GM12878 (cell line): ENCODE measurements at regions not wholly inside any gene's neighbourhood (a gene's known extent, or its start where the extent isn't known, plus 50 kb on each side); places are given as distances from the start of the nearest gene placed in this dataset.

Experiments
- BMI1 ChIP-seq: fragments of 450-650 bp; IDR thresholded peaks from 2 replicates; pipeline ENCODE4 v1.6.1; 2016; ENCODE audit warnings: mild to moderate bottlenecking, moderate library complexity, borderline replicate concordance
- CHD2 ChIP-seq: IDR thresholded peaks from 2 replicates; pipeline ENCODE4 v1.6.1; 2011; ENCODE audit warnings: low read depth, low read length, improper control_type of control experiment, borderline replicate concordance
- DPF2 ChIP-seq: fragments of 450-650 bp; IDR thresholded peaks from 2 replicates; pipeline ENCODE4 v1.6.1; 2017; ENCODE audit warnings: mild to moderate bottlenecking
- E2F8 ChIP-seq: fragments of 450-650 bp; IDR thresholded peaks from 2 replicates; pipeline ENCODE4 v1.6.1; 2018; ENCODE audit warnings: mild to moderate bottlenecking, low read depth, moderate library complexity; ENCODE audit not compliant: partially characterized antibody
- EP300 ChIP-seq, 2 experiments: fragments of 150-350 bp in 1 of 2; IDR thresholded peaks; 2 replicates each; pipeline ENCODE4 v1.6.1; 2011 to 2012; ENCODE audit warnings: low read depth in 2 of 2, low read length in 2 of 2, borderline replicate concordance in 1 of 2, improper control_type of control experiment in 1 of 2, inconsistent platforms in 1 of 2; ENCODE audit not compliant: control insufficient read depth in 1 of 2
- IRF5 ChIP-seq: fragments of 450-650 bp; IDR thresholded peaks from 2 replicates; pipeline ENCODE4 v1.6.1; 2017; ENCODE audit warnings: borderline replicate concordance
- KAT2A ChIP-seq: conservative IDR thresholded peaks from 2 replicates; pipeline ENCODE4 v1.6.1; 2011; ENCODE audit warnings: low read depth, low read length; ENCODE audit not compliant: control insufficient read depth
- MLLT1 ChIP-seq: fragments of 450-650 bp; IDR thresholded peaks from 2 replicates; pipeline ENCODE4 v1.6.1; 2016; ENCODE audit warnings: mild to moderate bottlenecking
- NFYB ChIP-seq: IDR thresholded peaks from 2 replicates; pipeline ENCODE4 v1.6.1; 2011; ENCODE audit warnings: low read depth, mild to moderate bottlenecking, low read length, improper control_type of control experiment, moderate library complexity; ENCODE audit not compliant: insufficient read depth
- PAX8 ChIP-seq: fragments of 450-650 bp; IDR thresholded peaks from 2 replicates; pipeline ENCODE4 v1.6.1; 2017; ENCODE audit warnings: mild to moderate bottlenecking, moderate library complexity
- PKNOX1 ChIP-seq: fragments of 450-650 bp; IDR thresholded peaks from 2 replicates; pipeline ENCODE4 v1.6.1; 2016; ENCODE audit warnings: mild to moderate bottlenecking
- POLR2A ChIP-seq: IDR thresholded peaks from 2 replicates; pipeline ENCODE4 v1.6.1; 2011; ENCODE audit warnings: low read depth, mild to moderate bottlenecking, low read length
- RELB ChIP-seq: fragments of 450-650 bp; IDR thresholded peaks from 2 replicates; pipeline ENCODE4 v1.6.1; 2017; ENCODE audit warnings: low read depth, mild to moderate bottlenecking, moderate library complexity
- RUNX3 ChIP-seq: IDR thresholded peaks from 2 replicates; pipeline ENCODE4 v1.6.1; 2012; ENCODE audit warnings: low read length, inconsistent platforms
- SMARCA5 ChIP-seq: fragments of 450-650 bp; IDR thresholded peaks from 2 replicates; pipeline ENCODE4 v1.6.1; 2017; ENCODE audit warnings: mild to moderate bottlenecking
- SMC3 ChIP-seq: IDR thresholded peaks from 2 replicates; pipeline ENCODE4 v1.6.1; 2011; ENCODE audit warnings: low read length, improper control_type of control experiment, borderline replicate concordance

- TF ChIP-seq CHD2: no peak
- no peak for TF ChIP-seq POLR2A
- TF ChIP-seq KAT2A: no peak
- no peak for TF ChIP-seq PKNOX1
- TF ChIP-seq RELB: no peak
- no peak for TF ChIP-seq DPF2
- no peak for TF ChIP-seq IRF5
- TF ChIP-seq EP300 (IDR thresholded peaks at IDR 0.05; ENCODE audit: borderline replicate concordance in 1 of 2, control insufficient read depth in 1 of 2, low read depth in 2 of 2, low read length in 2 of 2): 0 out of 4 replicates have a peak, but pooled peaks of 1 of the 2 experiments have one; percentile 19
- TF ChIP-seq NFYB: 0 out of 2 replicates have a peak, but pooled peaks have one; percentile 11
- no peak for TF ChIP-seq SMARCA5
- peak; percentile 27; the same call in 1 of the 2 replicates for TF ChIP-seq RUNX3
- TF ChIP-seq PAX8: no peak
- TF ChIP-seq SMC3: no peak
- no peak; the same call in 1 of the 2 replicates for TF ChIP-seq MLLT1
- no peak for TF ChIP-seq E2F8
- TF ChIP-seq BMI1: no peak
Observed at GRCh38 chr21:25427828-25428227, 179.5 kb downstream of the MRPL39 start (continued).
